ENCODE measurements at regions not wholly inside any gene's neighbourhood (a gene's known extent, or its start where the extent isn't known, plus 50 kb on each side); places are given as distances from the start of the nearest gene placed in this dataset.

- Mint-ChIP-seq H3K27me3 (no peaks in the 10 kb centered on the region), H3K4me3 (no peak overlapping the region), H3K27ac (no peak overlapping the region), H3K36me3 (ENCODE audit: low read depth) (peaks cover 2% of the 10 kb centered on the region), H3K4me1 (no peaks in the 10 kb centered on the region)
- H3K9me3 ChIP-seq (ENCODE audit: control insufficient read depth, low read length, poor library complexity, severe bottlenecking): peaks cover 4% of the 10 kb centered on the region
- no peak for ATAC-seq
- no peak for DNase-seq
These were observed 373.5 kb downstream of the CDC5L start for GRCh38 chr6:44761046-44761445.

GRCh38 chr6:44762496-44762895 lies 375.0 kb downstream of the CDC5L start:
- H3K4me3 Mint-ChIP-seq: no peak overlapping the region
- peaks cover 2% of the 10 kb centered on the region for H3K36me3 Mint-ChIP-seq (ENCODE audit: low read depth)
- peaks cover 4% of the 10 kb centered on the region for H3K9me3 ChIP-seq (ENCODE audit: control insufficient read depth, low read length, poor library complexity, severe bottlenecking)
- no peak overlapping the region for H3K27ac Mint-ChIP-seq
- no peaks in the 10 kb centered on the region for H3K27me3 Mint-ChIP-seq
- DNase-seq (no peak), ATAC-seq (no peak)
- no peaks in the 10 kb centered on the region for H3K4me1 Mint-ChIP-seq

- DNase-seq (no peak), ATAC-seq (no peak)
- H3K9me3 ChIP-seq (ENCODE audit: control insufficient read depth, low read length, poor library complexity, severe bottlenecking): no peaks in the 10 kb centered on the region
- H3K36me3 Mint-ChIP-seq (ENCODE audit: low read depth): no peaks in the 10 kb centered on the region
- no peak overlapping the region for H3K27ac Mint-ChIP-seq
- no peaks in the 10 kb centered on the region for H3K4me1 Mint-ChIP-seq
- H3K27me3 Mint-ChIP-seq: no peaks in the 10 kb centered on the region
- no peak overlapping the region for H3K4me3 Mint-ChIP-seq
These were observed 384.3 kb downstream of the CDC5L start for GRCh38 chr6:44771647-44772415.

GRCh38 chr6:44772838-44773237 lies 385.3 kb downstream of the CDC5L start:
- no peaks in the 10 kb centered on the region for H3K9me3 ChIP-seq (ENCODE audit: control insufficient read depth, low read length, poor library complexity, severe bottlenecking)
- H3K4me1 Mint-ChIP-seq: no peaks in the 10 kb centered on the region
- H3K4me3 Mint-ChIP-seq: no peak overlapping the region
- DNase-seq (no peak), ATAC-seq (no peak)
- no peaks in the 10 kb centered on the region for H3K27me3 Mint-ChIP-seq
- no peak overlapping the region for H3K27ac Mint-ChIP-seq
- no peaks in the 10 kb centered on the region for H3K36me3 Mint-ChIP-seq (ENCODE audit: low read depth)

- H3K4me3 Mint-ChIP-seq: no peak overlapping the region
These were observed 387.6 kb downstream of the CDC5L start for GRCh38 chr6:44775121-44775520.

GRCh38 chr6:44776344-44776743 lies 388.8 kb downstream of the CDC5L start:
- DNase-seq (no peak), ATAC-seq (no peak)
- H3K4me3 Mint-ChIP-seq: no peak overlapping the region
- no peaks in the 10 kb centered on the region for H3K27me3 Mint-ChIP-seq
- no peaks in the 10 kb centered on the region for H3K4me1 Mint-ChIP-seq
- no peak overlapping the region for H3K27ac Mint-ChIP-seq
- no peaks in the 10 kb centered on the region for H3K9me3 ChIP-seq (ENCODE audit: control insufficient read depth, low read length, poor library complexity, severe bottlenecking)
- H3K36me3 Mint-ChIP-seq (ENCODE audit: low read depth): no peaks in the 10 kb centered on the region

More at GRCh38 chr6:44775121-44775520, 387.6 kb downstream of the CDC5L start:
- Mint-ChIP-seq H3K27ac (no peak overlapping the region), H3K36me3 (ENCODE audit: low read depth) (no peaks in the 10 kb centered on the region), H3K4me1 (no peaks in the 10 kb centered on the region), H3K27me3 (no peaks in the 10 kb centered on the region)
- ATAC-seq (no peak), DNase-seq (no peak)
- no peaks in the 10 kb centered on the region for H3K9me3 ChIP-seq (ENCODE audit: control insufficient read depth, low read length, poor library complexity, severe bottlenecking)

- H3K27me3 Mint-ChIP-seq: no peaks in the 10 kb centered on the region
- H3K4me3 Mint-ChIP-seq: no peak overlapping the region
- ATAC-seq (no peak), DNase-seq (no peak)
- H3K4me1 Mint-ChIP-seq: no peaks in the 10 kb centered on the region
- H3K27ac Mint-ChIP-seq: no peak overlapping the region
- H3K9me3 ChIP-seq (ENCODE audit: control insufficient read depth, low read length, poor library complexity, severe bottlenecking): no peaks in the 10 kb centered on the region
- no peaks in the 10 kb centered on the region for H3K36me3 Mint-ChIP-seq (ENCODE audit: low read depth)
These were observed 391.0 kb downstream of the CDC5L start for GRCh38 chr6:44778513-44778912.

All from T-helper 17 cell (primary cell).